Osteoblast (primary cell): ENCODE measurements at regions not wholly inside any gene's neighbourhood (a gene's known extent, or its start where the extent isn't known, plus 50 kb on each side); places are given as distances from the start of the nearest gene placed in this dataset.

Experiments used
- DNase-seq: peaks from one replicate; pipeline ENCODE4 v3.0.0; 2011; ENCODE audit warnings: low spot score, mixed read lengths; ENCODE audit not compliant: insufficient read length; ENCODE audit errors: missing footprints
- H2AFZ ChIP-seq: 2 replicates; pipeline ENCODE4 v1.6.0; 2011; ENCODE audit warnings: mild to moderate bottlenecking, low read length
- H3K27ac ChIP-seq: 2 replicates; pipeline ENCODE4 v1.5.1; 2011; ENCODE audit warnings: mild to moderate bottlenecking, low read depth, low read length, moderate library complexity
- H3K27me3 ChIP-seq: 2 replicates; pipeline ENCODE4 v1.6.0; 2012; ENCODE audit warnings: mild to moderate bottlenecking, control low read depth, inconsistent platforms, low read length, moderate library complexity; ENCODE audit not compliant: insufficient read depth
- H3K36me3 ChIP-seq: 2 replicates; pipeline ENCODE4 v1.5.1; 2011; ENCODE audit warnings: mild to moderate bottlenecking, low read length, control low read depth, moderate library complexity; ENCODE audit not compliant: insufficient read depth
- H3K4me1 ChIP-seq: 2 replicates; pipeline ENCODE4 v1.5.1; 2011; ENCODE audit warnings: mild to moderate bottlenecking, low read length, control low read depth, moderate library complexity; ENCODE audit not compliant: insufficient read depth
- H3K4me2 ChIP-seq: 2 replicates; pipeline ENCODE4 v1.6.0; 2011; ENCODE audit warnings: mild to moderate bottlenecking, low read length; ENCODE audit not compliant: insufficient read depth
- H3K4me3 ChIP-seq: fragments of 200-600 bp; sonication (generic); 3 replicates; pipeline ENCODE4 v1.5.1; 2012; ENCODE audit warnings: mild to moderate bottlenecking, low read length, inconsistent platforms; ENCODE audit not compliant: insufficient read depth
- H3K79me2 ChIP-seq: 2 replicates; pipeline ENCODE4 v1.6.0; 2012; ENCODE audit warnings: mild to moderate bottlenecking, low read length, control low read depth, inconsistent platforms; ENCODE audit not compliant: insufficient read depth
- H3K9me3 ChIP-seq: 2 replicates; pipeline ENCODE4 v1.5.1; 2011; ENCODE audit warnings: low read depth, low read length, control low read depth
- H4K20me1 ChIP-seq: 2 replicates; pipeline ENCODE4 v1.6.0; 2012; ENCODE audit warnings: mild to moderate bottlenecking, low read length, control low read depth; ENCODE audit not compliant: insufficient read depth
- TF ChIP-seq, protein P1 (sequence below): IDR thresholded peaks from 2 replicates; pipeline ENCODE4 v1.5.1; 2011; ENCODE audit warnings: mild to moderate bottlenecking, low read depth, low read length, moderate library complexity; ENCODE audit errors: extremely low read depth

DNA sequence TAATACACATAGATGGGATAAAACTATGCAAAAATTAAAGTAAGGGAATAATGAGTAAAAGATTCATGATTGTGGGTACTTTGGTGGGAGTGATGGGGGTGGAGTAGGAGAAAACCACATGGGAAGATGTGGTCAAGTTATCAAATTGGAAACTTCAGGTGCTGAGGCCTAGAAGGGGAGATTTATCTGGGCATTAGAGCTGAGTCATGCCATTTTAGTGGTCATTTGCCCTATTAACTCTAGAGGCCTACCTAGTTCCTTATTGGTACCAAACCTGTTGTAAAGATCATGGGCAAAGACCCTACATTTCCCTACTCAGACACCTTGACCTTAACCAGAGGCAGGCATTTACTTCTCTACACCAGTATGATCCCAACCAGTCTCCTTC lies 125.9 kb upstream of the BCL6 start:
- Histone ChIP-seq H3K4me2 (no peak overlapping the region), H3K79me2 (no peaks in the 10 kb centered on the region), H4K20me1 (no peaks in the 10 kb centered on the region), H3K27ac (no peak overlapping the region), H3K4me1 (no peaks in the 10 kb centered on the region), H3K27me3 (no peaks in the 10 kb centered on the region), H2AFZ (no peak overlapping the region), H3K36me3 (no peaks in the 10 kb centered on the region), H3K9me3 (no peaks in the 10 kb centered on the region), H3K4me3 (no peak overlapping the region)
- TF ChIP-seq, protein P1, sequence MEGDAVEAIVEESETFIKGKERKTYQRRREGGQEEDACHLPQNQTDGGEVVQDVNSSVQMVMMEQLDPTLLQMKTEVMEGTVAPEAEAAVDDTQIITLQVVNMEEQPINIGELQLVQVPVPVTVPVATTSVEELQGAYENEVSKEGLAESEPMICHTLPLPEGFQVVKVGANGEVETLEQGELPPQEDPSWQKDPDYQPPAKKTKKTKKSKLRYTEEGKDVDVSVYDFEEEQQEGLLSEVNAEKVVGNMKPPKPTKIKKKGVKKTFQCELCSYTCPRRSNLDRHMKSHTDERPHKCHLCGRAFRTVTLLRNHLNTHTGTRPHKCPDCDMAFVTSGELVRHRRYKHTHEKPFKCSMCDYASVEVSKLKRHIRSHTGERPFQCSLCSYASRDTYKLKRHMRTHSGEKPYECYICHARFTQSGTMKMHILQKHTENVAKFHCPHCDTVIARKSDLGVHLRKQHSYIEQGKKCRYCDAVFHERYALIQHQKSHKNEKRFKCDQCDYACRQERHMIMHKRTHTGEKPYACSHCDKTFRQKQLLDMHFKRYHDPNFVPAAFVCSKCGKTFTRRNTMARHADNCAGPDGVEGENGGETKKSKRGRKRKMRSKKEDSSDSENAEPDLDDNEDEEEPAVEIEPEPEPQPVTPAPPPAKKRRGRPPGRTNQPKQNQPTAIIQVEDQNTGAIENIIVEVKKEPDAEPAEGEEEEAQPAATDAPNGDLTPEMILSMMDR: no peak
- no peak for DNase-seq

DNA sequence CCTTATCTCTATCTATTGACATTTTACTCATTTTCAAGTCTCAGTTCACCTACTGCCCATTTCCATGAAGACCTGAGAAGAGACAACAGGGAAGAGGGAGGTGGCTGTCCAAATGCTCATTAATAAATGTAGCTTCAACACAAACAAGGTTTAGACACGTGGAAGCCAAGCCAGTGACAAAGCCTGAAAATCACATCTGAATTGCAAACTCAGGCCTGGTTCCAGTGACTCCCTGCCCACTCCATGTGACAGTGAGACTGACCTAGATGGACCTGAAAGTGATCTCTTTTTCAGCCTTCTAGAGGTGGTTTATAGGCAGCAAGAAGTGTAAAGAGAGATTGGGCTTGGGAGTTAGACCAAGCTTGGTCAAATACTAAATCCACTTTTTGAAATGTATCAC lies 126.6 kb upstream of the BCL6 start:
- H3K9me3 ChIP-seq: no peaks in the 10 kb centered on the region
- DNase-seq: no peak
- H3K36me3 ChIP-seq: no peaks in the 10 kb centered on the region
- H3K4me3 ChIP-seq: no peak overlapping the region
- H4K20me1 ChIP-seq: no peaks in the 10 kb centered on the region
- H3K79me2 ChIP-seq: no peaks in the 10 kb centered on the region
- TF ChIP-seq, protein P1: no peak
- H2AFZ ChIP-seq: no peak overlapping the region
- H3K27me3 ChIP-seq: no peaks in the 10 kb centered on the region
- H3K4me2 ChIP-seq: no peak overlapping the region
- no peak overlapping the region for H3K27ac ChIP-seq
- H3K4me1 ChIP-seq: no peaks in the 10 kb centered on the region

DNA sequence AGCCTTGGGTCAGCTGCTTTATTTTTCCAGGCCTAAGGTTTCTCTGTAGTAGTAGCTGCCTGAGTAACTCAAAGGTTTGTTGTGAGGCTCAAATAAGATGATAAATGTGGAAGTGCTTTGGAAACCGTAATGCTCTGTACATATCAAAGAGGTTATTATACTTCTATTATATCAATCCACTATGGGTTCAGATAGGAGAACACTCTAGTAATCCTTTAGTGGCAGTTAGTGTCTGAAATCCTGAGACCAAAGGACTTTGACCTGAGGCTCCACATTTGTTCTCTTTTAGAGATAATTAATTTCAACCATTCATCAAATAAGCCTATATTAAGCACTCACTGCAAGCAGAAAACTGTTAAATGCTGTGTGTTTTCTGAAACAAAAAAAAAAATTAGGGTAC lies 128.6 kb upstream of the BCL6 start:
- TF ChIP-seq, protein P1: no peak
- H3K79me2 ChIP-seq: no peaks in the 10 kb centered on the region
- H3K9me3 ChIP-seq: no peaks in the 10 kb centered on the region
- H3K4me3 ChIP-seq: no peak overlapping the region
- no peaks in the 10 kb centered on the region for H4K20me1 ChIP-seq
- no peak for DNase-seq
- no peaks in the 10 kb centered on the region for H3K27me3 ChIP-seq
- no peaks in the 10 kb centered on the region for H3K36me3 ChIP-seq
- H3K4me1 ChIP-seq: peaks cover 4% of the 10 kb centered on the region
- no peak overlapping the region for H2AFZ ChIP-seq
- no peak overlapping the region for H3K4me2 ChIP-seq
- H3K27ac ChIP-seq: no peak overlapping the region

DNA sequence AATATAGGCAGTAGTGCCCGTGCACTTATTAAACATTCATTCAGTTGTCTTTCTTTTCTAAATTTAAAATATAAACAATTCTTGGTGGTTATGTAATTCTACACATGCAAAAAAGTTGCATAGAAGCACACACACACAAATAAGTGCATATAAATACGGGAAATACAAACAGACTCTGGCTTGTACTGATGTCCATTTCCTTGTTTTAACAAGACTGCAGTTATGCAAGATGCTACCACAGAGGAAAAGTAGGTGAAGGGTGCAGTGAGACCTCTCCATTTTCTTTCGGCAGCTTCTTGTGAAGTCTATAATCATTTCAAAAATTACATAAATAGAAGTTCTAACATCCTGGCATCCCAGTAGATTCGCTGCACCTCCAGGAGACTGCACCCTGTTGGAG lies 130.6 kb upstream of the BCL6 start:
- H4K20me1 ChIP-seq: no peaks in the 10 kb centered on the region
- H3K27me3 ChIP-seq: no peaks in the 10 kb centered on the region
- no peaks in the 10 kb centered on the region for H3K36me3 ChIP-seq
- H3K4me1 ChIP-seq: peaks cover 13% of the 10 kb centered on the region
- H3K4me2 ChIP-seq: no peak overlapping the region
- H3K9me3 ChIP-seq: no peaks in the 10 kb centered on the region
- DNase-seq: no peak
- H3K79me2 ChIP-seq: no peaks in the 10 kb centered on the region
- no peak overlapping the region for H2AFZ ChIP-seq
- TF ChIP-seq, protein P1: no peak
- no peak overlapping the region for H3K27ac ChIP-seq
- no peak overlapping the region for H3K4me3 ChIP-seq
